ENCODE measurements at regions not wholly inside any gene's neighbourhood (a gene's known extent, or its start where the extent isn't known, plus 50 kb on each side); places are given as distances from the start of the nearest gene placed in this dataset.

DNA sequence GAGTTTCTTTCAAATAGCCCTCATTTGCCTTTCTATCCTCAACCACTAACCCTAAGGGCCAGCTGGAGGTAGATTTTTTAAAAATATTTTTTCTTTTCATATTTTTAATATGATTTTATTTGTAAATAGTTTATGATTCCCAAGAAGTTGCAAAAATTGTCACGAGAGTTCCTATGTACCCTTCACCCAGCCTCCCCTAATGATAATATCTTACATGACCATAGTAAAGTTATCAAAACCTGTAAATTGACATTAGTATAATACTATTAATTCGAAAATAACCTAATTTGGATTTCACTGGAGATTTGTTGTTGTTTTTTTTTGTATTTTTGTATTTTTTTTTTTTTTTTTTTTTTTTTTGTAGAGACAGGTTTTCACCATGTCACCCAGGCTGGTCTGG lies 495.5 kb downstream of the MIAT start:
- Histone ChIP-seq H3K27me3 (replicated peaks; ENCODE audit: control insufficient read depth, insufficient read depth, low read length) (no peaks in the 10 kb centered on the region), H3K36me3 (ENCODE audit: control insufficient read depth, insufficient read depth, low read length) (no peaks in the 10 kb centered on the region), H3K4me3 (replicated peaks; ENCODE audit: low read depth, low read length) (no peak overlapping the region)
- TF ChIP-seq, protein P1, sequence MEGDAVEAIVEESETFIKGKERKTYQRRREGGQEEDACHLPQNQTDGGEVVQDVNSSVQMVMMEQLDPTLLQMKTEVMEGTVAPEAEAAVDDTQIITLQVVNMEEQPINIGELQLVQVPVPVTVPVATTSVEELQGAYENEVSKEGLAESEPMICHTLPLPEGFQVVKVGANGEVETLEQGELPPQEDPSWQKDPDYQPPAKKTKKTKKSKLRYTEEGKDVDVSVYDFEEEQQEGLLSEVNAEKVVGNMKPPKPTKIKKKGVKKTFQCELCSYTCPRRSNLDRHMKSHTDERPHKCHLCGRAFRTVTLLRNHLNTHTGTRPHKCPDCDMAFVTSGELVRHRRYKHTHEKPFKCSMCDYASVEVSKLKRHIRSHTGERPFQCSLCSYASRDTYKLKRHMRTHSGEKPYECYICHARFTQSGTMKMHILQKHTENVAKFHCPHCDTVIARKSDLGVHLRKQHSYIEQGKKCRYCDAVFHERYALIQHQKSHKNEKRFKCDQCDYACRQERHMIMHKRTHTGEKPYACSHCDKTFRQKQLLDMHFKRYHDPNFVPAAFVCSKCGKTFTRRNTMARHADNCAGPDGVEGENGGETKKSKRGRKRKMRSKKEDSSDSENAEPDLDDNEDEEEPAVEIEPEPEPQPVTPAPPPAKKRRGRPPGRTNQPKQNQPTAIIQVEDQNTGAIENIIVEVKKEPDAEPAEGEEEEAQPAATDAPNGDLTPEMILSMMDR (IDR thresholded peaks at IDR 0.05; ENCODE audit: insufficient read depth, low read length, poor library complexity, severe bottlenecking) = no peak
- DNase-seq (ENCODE audit: extremely low read depth, insufficient read length) = no peak

DNA sequence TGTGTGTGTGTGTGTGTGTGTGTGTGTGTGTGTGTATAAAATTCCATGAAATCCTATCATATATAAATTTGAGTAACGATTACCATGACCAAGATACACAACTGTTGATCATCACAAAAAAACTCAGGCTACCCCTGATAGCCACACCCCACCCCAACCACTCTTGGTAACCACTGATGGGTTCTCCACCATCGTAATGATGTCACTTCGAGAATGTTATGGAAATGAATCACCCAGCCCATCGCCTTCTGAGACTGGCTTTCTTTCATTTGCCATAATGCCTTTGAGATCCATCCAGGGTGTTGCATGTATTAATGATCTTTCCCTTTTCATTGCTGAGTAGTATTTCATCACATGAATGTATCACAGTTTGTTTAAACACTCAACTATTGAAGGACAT lies 496.0 kb downstream of the MIAT start:
- TF ChIP-seq, protein P1 (IDR thresholded peaks at IDR 0.05; ENCODE audit: insufficient read depth, low read length, poor library complexity, severe bottlenecking) = no peak

DNA sequence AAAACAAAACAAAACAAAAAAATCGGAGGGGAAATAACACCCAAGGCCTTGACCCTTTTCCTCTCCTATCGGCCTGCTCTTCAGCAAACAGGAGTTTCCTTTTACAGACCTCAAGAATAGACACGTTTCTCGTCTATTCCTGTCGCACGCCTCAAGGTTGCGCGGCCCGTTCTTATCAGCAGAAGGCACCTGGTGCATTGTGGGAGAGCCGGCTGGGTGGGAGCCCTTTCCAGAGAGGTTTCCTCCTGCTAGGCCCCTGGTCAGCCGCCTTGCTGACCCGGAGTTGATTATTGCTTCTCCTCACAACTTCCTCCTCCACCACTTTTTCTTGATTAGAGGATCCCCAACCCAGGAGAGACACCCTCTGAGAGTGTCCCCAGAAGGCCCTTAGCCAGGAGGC lies 497.3 kb downstream of the MIAT start:
- Histone ChIP-seq H3K4me3 (replicated peaks; ENCODE audit: low read depth, low read length) (no peak overlapping the region), H3K36me3 (ENCODE audit: control insufficient read depth, insufficient read depth, low read length) (no peaks in the 10 kb centered on the region), H3K27me3 (replicated peaks; ENCODE audit: control insufficient read depth, insufficient read depth, low read length) (no peaks in the 10 kb centered on the region)
- TF ChIP-seq, protein P1 (IDR thresholded peaks at IDR 0.05; ENCODE audit: insufficient read depth, low read length, poor library complexity, severe bottlenecking) = no peak
- DNase-seq (ENCODE audit: extremely low read depth, insufficient read length) = no peak

More for the DNA sequence above, 496.0 kb downstream of the MIAT start:
- no peak overlapping the region for H3K4me3 ChIP-seq (replicated peaks; ENCODE audit: low read depth, low read length)
- no peaks in the 10 kb centered on the region for H3K36me3 ChIP-seq (ENCODE audit: control insufficient read depth, insufficient read depth, low read length)
- DNase-seq (ENCODE audit: extremely low read depth, insufficient read length) = no peak
- no peaks in the 10 kb centered on the region for H3K27me3 ChIP-seq (replicated peaks; ENCODE audit: control insufficient read depth, insufficient read depth, low read length)

DNA sequence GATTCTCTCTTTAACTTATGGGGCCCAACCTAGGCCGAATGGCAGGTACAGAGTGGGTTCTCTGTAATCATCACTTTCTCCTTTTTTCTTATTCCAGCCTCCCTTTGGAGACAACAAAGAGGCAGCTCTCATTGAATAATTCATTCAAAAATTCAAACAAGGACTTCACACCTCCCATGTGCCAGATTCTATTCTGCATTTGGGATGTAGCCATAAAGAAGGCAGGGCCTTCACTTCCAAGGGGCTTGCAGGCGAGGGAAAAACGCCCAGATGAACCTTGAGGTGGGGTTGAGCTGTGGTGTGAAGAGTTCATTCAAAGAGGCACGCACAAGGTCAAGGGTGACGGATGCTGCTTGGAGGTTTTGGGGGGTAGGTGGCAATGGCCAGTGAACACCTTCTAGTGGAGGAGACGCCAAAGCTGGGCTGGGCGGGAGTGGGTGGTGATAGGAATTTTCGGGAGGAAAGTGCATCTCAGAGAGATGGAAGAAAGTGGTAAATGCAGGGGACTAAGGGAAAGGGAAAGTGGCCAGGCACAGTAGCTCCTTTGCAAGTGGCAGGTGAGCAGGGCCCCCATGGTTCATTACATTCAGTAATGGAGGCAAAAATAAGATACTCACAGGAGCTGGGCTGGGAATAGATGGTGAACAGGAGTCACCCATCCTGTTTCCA lies 499.6 kb downstream of the MIAT start:
- TF ChIP-seq, protein P1 (IDR thresholded peaks at IDR 0.05; ENCODE audit: insufficient read depth, low read length, poor library complexity, severe bottlenecking) = no peak
- no peaks in the 10 kb centered on the region for H3K36me3 ChIP-seq (ENCODE audit: control insufficient read depth, insufficient read depth, low read length)
- H3K4me3 ChIP-seq (replicated peaks; ENCODE audit: low read depth, low read length) = no peak overlapping the region
- no peak for DNase-seq (ENCODE audit: extremely low read depth, insufficient read length)
- H3K27me3 ChIP-seq (replicated peaks; ENCODE audit: control insufficient read depth, insufficient read depth, low read length) = no peaks in the 10 kb centered on the region

DNA sequence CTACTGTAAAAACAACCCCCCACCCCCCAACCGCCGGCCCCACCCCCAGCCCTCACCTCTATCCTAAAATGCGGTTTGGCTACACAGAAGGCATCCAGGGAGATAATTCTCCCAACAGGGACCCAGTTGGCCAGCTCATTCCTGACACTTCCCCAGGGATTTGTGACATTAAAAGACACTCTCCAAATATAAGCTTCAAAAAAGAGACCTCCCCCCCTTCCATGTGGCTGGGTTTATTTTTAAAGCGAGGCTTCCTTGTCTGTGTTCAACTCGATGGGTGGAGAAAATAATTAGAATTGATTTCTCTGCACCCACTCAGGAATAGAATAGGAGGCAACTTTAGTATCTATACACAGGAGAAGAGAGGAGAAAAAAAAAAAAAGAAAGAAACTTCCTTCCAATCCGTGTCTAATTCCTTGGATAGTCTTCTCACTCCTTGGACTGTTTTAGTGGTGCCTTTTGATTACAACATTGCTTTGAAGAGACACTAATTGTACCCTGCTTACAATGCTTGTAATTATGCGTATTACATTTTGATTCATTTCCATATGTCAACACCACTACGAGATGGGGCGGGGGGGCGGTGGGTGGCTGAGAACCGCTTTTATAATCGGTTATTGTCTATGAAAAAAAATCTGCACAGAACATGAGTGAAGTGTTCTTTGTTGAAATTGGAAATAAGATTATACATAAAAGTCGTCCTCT lies 500.4 kb downstream of the MIAT start:
- Histone ChIP-seq H3K27me3 (replicated peaks; ENCODE audit: control insufficient read depth, insufficient read depth, low read length) (no peaks in the 10 kb centered on the region), H3K36me3 (ENCODE audit: control insufficient read depth, insufficient read depth, low read length) (no peaks in the 10 kb centered on the region), H3K4me3 (replicated peaks; ENCODE audit: low read depth, low read length) (no peak overlapping the region)
- DNase-seq (ENCODE audit: extremely low read depth, insufficient read length) = no peak
- TF ChIP-seq, protein P1 (IDR thresholded peaks at IDR 0.05; ENCODE audit: insufficient read depth, low read length, poor library complexity, severe bottlenecking) = no peak

Measured in GM06990 (cell line).